Neural progenitor cell (in vitro differentiated cells): ENCODE measurements at regions not wholly inside any gene's neighbourhood (a gene's known extent, or its start where the extent isn't known, plus 50 kb on each side); places are given as distances from the start of the nearest gene placed in this dataset.

Experiments
- EZH2 ChIP-seq: fragments of 200-600 bp; sonication (generic); IDR thresholded peaks from 2 replicates; pipeline ENCODE4 v1.6.1; 2017; ENCODE audit warnings: antibody characterized with exemption, mild to moderate bottlenecking, moderate library complexity
- TF ChIP-seq, protein P1 (sequence below): fragments of 200-600 bp; sonication (generic); IDR thresholded peaks from 2 replicates; pipeline ENCODE4 v1.5.1; 2017; ENCODE audit warnings: antibody characterized with exemption, mild to moderate bottlenecking

- TF ChIP-seq, protein P1, sequence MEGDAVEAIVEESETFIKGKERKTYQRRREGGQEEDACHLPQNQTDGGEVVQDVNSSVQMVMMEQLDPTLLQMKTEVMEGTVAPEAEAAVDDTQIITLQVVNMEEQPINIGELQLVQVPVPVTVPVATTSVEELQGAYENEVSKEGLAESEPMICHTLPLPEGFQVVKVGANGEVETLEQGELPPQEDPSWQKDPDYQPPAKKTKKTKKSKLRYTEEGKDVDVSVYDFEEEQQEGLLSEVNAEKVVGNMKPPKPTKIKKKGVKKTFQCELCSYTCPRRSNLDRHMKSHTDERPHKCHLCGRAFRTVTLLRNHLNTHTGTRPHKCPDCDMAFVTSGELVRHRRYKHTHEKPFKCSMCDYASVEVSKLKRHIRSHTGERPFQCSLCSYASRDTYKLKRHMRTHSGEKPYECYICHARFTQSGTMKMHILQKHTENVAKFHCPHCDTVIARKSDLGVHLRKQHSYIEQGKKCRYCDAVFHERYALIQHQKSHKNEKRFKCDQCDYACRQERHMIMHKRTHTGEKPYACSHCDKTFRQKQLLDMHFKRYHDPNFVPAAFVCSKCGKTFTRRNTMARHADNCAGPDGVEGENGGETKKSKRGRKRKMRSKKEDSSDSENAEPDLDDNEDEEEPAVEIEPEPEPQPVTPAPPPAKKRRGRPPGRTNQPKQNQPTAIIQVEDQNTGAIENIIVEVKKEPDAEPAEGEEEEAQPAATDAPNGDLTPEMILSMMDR: no peak
- no peak for TF ChIP-seq EZH2
Measured at GRCh38 chr14:98170575-98170974, 1101.4 kb downstream of the BCL11B start.
